ENCODE measurements at regions not wholly inside any gene's neighbourhood (a gene's known extent, or its start where the extent isn't known, plus 50 kb on each side); places are given as distances from the start of the nearest gene placed in this dataset.

- TF ChIP-seq, protein P1, sequence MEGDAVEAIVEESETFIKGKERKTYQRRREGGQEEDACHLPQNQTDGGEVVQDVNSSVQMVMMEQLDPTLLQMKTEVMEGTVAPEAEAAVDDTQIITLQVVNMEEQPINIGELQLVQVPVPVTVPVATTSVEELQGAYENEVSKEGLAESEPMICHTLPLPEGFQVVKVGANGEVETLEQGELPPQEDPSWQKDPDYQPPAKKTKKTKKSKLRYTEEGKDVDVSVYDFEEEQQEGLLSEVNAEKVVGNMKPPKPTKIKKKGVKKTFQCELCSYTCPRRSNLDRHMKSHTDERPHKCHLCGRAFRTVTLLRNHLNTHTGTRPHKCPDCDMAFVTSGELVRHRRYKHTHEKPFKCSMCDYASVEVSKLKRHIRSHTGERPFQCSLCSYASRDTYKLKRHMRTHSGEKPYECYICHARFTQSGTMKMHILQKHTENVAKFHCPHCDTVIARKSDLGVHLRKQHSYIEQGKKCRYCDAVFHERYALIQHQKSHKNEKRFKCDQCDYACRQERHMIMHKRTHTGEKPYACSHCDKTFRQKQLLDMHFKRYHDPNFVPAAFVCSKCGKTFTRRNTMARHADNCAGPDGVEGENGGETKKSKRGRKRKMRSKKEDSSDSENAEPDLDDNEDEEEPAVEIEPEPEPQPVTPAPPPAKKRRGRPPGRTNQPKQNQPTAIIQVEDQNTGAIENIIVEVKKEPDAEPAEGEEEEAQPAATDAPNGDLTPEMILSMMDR (IDR thresholded peaks at IDR 0.05; ENCODE audit: low read length) = no peak
- TF ChIP-seq EZH2 (optimal IDR thresholded peaks at IDR 0.05; ENCODE audit: low read depth, low read length) = no peak
Observed at GRCh38 chr2:151119374-151119773, 142.3 kb downstream of the RBM43 start.
